Endothelial cell (in vitro differentiated cells): ENCODE measurements at regions not wholly inside any gene's neighbourhood (a gene's known extent, or its start where the extent isn't known, plus 50 kb on each side); places are given as distances from the start of the nearest gene placed in this dataset.

Experiments used
- DNase-seq: peaks from one replicate; pipeline ENCODE4 v3.0.0; 2021; ENCODE audit warnings: low spot score
- H3K27ac Mint-ChIP-seq: one replicate; pipeline ENCODE4 v1.8.0; 2021; ENCODE audit warnings: mixed read lengths, inconsistent platforms; ENCODE audit not compliant: unreplicated experiment
- H3K27me3 Mint-ChIP-seq: one replicate; pipeline ENCODE4 v1.8.0; 2021; ENCODE audit warnings: mild to moderate bottlenecking, moderate library complexity, mixed read lengths, inconsistent platforms; ENCODE audit not compliant: unreplicated experiment
- H3K36me3 Mint-ChIP-seq: one replicate; pipeline ENCODE4 v1.8.0; 2021; ENCODE audit warnings: mild to moderate bottlenecking, low read depth, mixed read lengths, inconsistent platforms; ENCODE audit not compliant: unreplicated experiment
- H3K4me1 Mint-ChIP-seq: one replicate; pipeline ENCODE4 v1.8.0; 2021; ENCODE audit warnings: mild to moderate bottlenecking, mixed read lengths, inconsistent platforms; ENCODE audit not compliant: unreplicated experiment
- H3K4me3 Mint-ChIP-seq: one replicate; pipeline ENCODE4 v1.8.0; 2021; ENCODE audit warnings: mild to moderate bottlenecking, mixed read lengths, inconsistent platforms; ENCODE audit not compliant: unreplicated experiment
- H3K9me3 Mint-ChIP-seq: one replicate; pipeline ENCODE4 v1.8.0; 2021; ENCODE audit warnings: mixed read lengths, inconsistent platforms; ENCODE audit not compliant: unreplicated experiment
- CTCF ChIP-seq: fragments of 200-600 bp; sonication (generic); IDR thresholded peaks from one replicate; pipeline ENCODE4 v1.5.0; 2021; ENCODE audit warnings: antibody characterized with exemption; ENCODE audit not compliant: unreplicated experiment

GRCh38 chr18:61681065-61681464, 211.7 kb downstream of the RNF152 start:
- peaks cover 14% of the 10 kb centered on the region for H3K36me3 Mint-ChIP-seq
- peaks cover 3% of the 10 kb centered on the region for H3K27me3 Mint-ChIP-seq
- H3K4me1 Mint-ChIP-seq = no peaks in the 10 kb centered on the region
- H3K27ac Mint-ChIP-seq = no peak overlapping the region
- no peak for TF ChIP-seq CTCF
- peaks cover 5% of the 10 kb centered on the region for H3K9me3 Mint-ChIP-seq
- no peak for DNase-seq
- no peak overlapping the region for H3K4me3 Mint-ChIP-seq

- Mint-ChIP-seq H3K36me3 (peaks cover 14% of the 10 kb centered on the region), H3K4me3 (no peak overlapping the region), H3K4me1 (no peaks in the 10 kb centered on the region), H3K27me3 (peaks cover 3% of the 10 kb centered on the region), H3K27ac (no peak overlapping the region), H3K9me3 (peaks cover 5% of the 10 kb centered on the region)
- no peak for TF ChIP-seq CTCF
- no peak for DNase-seq
Measured at GRCh38 chr18:61679836-61680235, 213.0 kb downstream of the RNF152 start.

GRCh38 chr18:61677435-61677970, 215.3 kb downstream of the RNF152 start:
- Mint-ChIP-seq H3K4me3 (no peak overlapping the region), H3K27me3 (peaks cover 3% of the 10 kb centered on the region), H3K4me1 (no peaks in the 10 kb centered on the region), H3K9me3 (peaks cover 5% of the 10 kb centered on the region), H3K36me3 (peaks cover 14% of the 10 kb centered on the region), H3K27ac (no peak overlapping the region)
- TF ChIP-seq CTCF = no peak
- DNase-seq = no peak

GRCh38 chr18:61676773-61677434, 215.9 kb downstream of the RNF152 start:
- no peak for DNase-seq
- Mint-ChIP-seq H3K36me3 (peaks cover 14% of the 10 kb centered on the region), H3K4me3 (no peak overlapping the region), H3K27ac (no peak overlapping the region), H3K4me1 (no peaks in the 10 kb centered on the region), H3K27me3 (peaks cover 3% of the 10 kb centered on the region), H3K9me3 (peaks cover 5% of the 10 kb centered on the region)
- no peak for TF ChIP-seq CTCF

- TF ChIP-seq CTCF = no peak
- no peaks in the 10 kb centered on the region for H3K9me3 Mint-ChIP-seq
- peaks cover 6% of the 10 kb centered on the region for H3K4me1 Mint-ChIP-seq
- DNase-seq = no peak
- no peaks in the 10 kb centered on the region for H3K27me3 Mint-ChIP-seq
- H3K27ac Mint-ChIP-seq = no peak overlapping the region
- H3K4me3 Mint-ChIP-seq = no peak overlapping the region
- no peaks in the 10 kb centered on the region for H3K36me3 Mint-ChIP-seq
Measured at GRCh38 chr18:61669320-61669719, 223.5 kb downstream of the RNF152 start.
